Neuronal stem cell (in vitro differentiated cells): ENCODE measurements at regions not wholly inside any gene's neighbourhood (a gene's known extent, or its start where the extent isn't known, plus 50 kb on each side); places are given as distances from the start of the nearest gene placed in this dataset.
"Not testable (repeated sequence)": the region's sequence is repeated elsewhere in the genome, so short reads cannot be mapped to it uniquely, and the experiment has no call there.

ENCODE experiments used
- DNase-seq: peaks from one replicate; pipeline ENCODE4 v3.0.0-alpha.2; 2013; ENCODE audit warnings: low spot score
- H2AFZ ChIP-seq: one replicate; pipeline ENCODE4 v1.6.1; 2013; ENCODE audit warnings: mild to moderate bottlenecking, low read length, inconsistent platforms
- H2AK5ac ChIP-seq: 2 replicates; pipeline ENCODE4 v1.6.1; 2013; ENCODE audit warnings: low read depth, mild to moderate bottlenecking, inconsistent platforms, low read length, moderate library complexity, mixed read lengths
- H2BK120ac ChIP-seq: 2 replicates; pipeline ENCODE4 v1.6.1; 2013; ENCODE audit warnings: low read depth, mild to moderate bottlenecking, inconsistent platforms, low read length, moderate library complexity, mixed read lengths
- H2BK12ac ChIP-seq: one replicate; pipeline ENCODE4 v1.6.1; 2013; ENCODE audit warnings: low read length, inconsistent platforms
- H2BK15ac ChIP-seq: 2 replicates; pipeline ENCODE4 v1.6.1; 2013; ENCODE audit warnings: mild to moderate bottlenecking, low read length, inconsistent platforms, mixed read lengths
- H2BK5ac ChIP-seq: one replicate; pipeline ENCODE4 v1.6.1; 2013; ENCODE audit warnings: inconsistent platforms, mild to moderate bottlenecking, low read length, moderate library complexity
- H3K14ac ChIP-seq: one replicate; pipeline ENCODE4 v1.6.1; 2013; ENCODE audit warnings: low read length, inconsistent platforms
- H3K18ac ChIP-seq: 2 replicates; pipeline ENCODE4 v1.6.1; 2013; ENCODE audit warnings: low read length, inconsistent platforms
- H3K23ac ChIP-seq: 2 replicates; pipeline ENCODE4 v1.6.1; 2013; ENCODE audit warnings: low read depth, mild to moderate bottlenecking, mixed read lengths, low read length, inconsistent platforms; ENCODE audit not compliant: poor library complexity
- H3K27ac ChIP-seq: replicated peaks from 3 replicates; pipeline ENCODE4 v1.5.1; 2013; ENCODE audit warnings: low read length, inconsistent platforms
- H3K27me3 ChIP-seq, 3 experiments: 2 replicates each; pipeline ENCODE4 v1.6.1; 2013; ENCODE audit warnings: low read length in 3 of 3, mild to moderate bottlenecking in 2 of 3, inconsistent platforms in 1 of 3, low read depth in 1 of 3, mixed read lengths in 1 of 3, moderate library complexity in 1 of 3; ENCODE audit not compliant: control insufficient read depth in 3 of 3, insufficient read depth in 3 of 3
- H3K36me3 ChIP-seq, 2 donors: replicated peaks in 1 of 2; 2 replicates each; pipeline ENCODE4 v1.6.1; 2013; ENCODE audit warnings: low read length in 2 of 2; ENCODE audit not compliant: control insufficient read depth in 2 of 2, insufficient read depth in 2 of 2
- H3K4ac ChIP-seq: 2 replicates; pipeline ENCODE4 v1.6.1; 2013; ENCODE audit warnings: inconsistent platforms, mild to moderate bottlenecking, low read length, moderate library complexity
- H3K4me1 ChIP-seq, 2 donors: 1 replicate in 1 of 2; 2 replicates in 1 of 2; pipeline ENCODE4 v1.6.1; 2013; ENCODE audit warnings: low read length in 2 of 2, low read depth in 1 of 2; ENCODE audit not compliant: control insufficient read depth in 2 of 2, insufficient read depth in 1 of 2
- H3K4me2 ChIP-seq: one replicate; pipeline ENCODE4 v1.6.1; 2013; ENCODE audit warnings: mild to moderate bottlenecking, low read length, inconsistent platforms; ENCODE audit not compliant: insufficient read depth, poor library complexity, severe bottlenecking
- H3K4me3 ChIP-seq, 2 donors: 2 replicates each; pipeline ENCODE4 v1.5.1; 2013; ENCODE audit warnings: low read length in 2 of 2, mild to moderate bottlenecking in 2 of 2, inconsistent platforms in 1 of 2, moderate library complexity in 1 of 2
- H3K79me1 ChIP-seq: one replicate; pipeline ENCODE4 v1.6.1; 2013; ENCODE audit warnings: low read depth, mild to moderate bottlenecking, inconsistent platforms, low read length, moderate library complexity
- H3K9ac ChIP-seq: one replicate; pipeline ENCODE4 v1.6.1; 2013; ENCODE audit warnings: mild to moderate bottlenecking, low read depth, low read length, inconsistent platforms; ENCODE audit not compliant: poor library complexity
- H3K9me3 ChIP-seq, 2 donors: replicated peaks in 1 of 2; 2 replicates each; pipeline versions ENCODE3 to v1.6.1; 2013; ENCODE audit warnings: low read length in 2 of 2, mild to moderate bottlenecking in 2 of 2, inconsistent platforms in 1 of 2, low read depth in 1 of 2, mixed read lengths in 1 of 2, moderate library complexity in 1 of 2; ENCODE audit not compliant: control insufficient read depth in 2 of 2, insufficient read depth in 1 of 2
- H4K8ac ChIP-seq: one replicate; pipeline ENCODE4 v1.6.1; 2013; ENCODE audit warnings: low read depth, mild to moderate bottlenecking, inconsistent platforms, low read length, moderate library complexity
- H4K91ac ChIP-seq: one replicate; pipeline ENCODE4 v1.6.1; 2013; ENCODE audit warnings: low read length, low read depth, mild to moderate bottlenecking, inconsistent platforms; ENCODE audit not compliant: poor library complexity
- WGBS, 2 donors: extraction: QIAGEN DNeasy Blood & Tissue Kit; methylation state at CpG; one replicate each; pipeline ENCODE4 v1.1.7; 2013; ENCODE audit warnings: missing lambda C conversion rate in 2 of 2, mixed read lengths in 1 of 2; ENCODE audit not compliant: insufficient read length in 2 of 2, insufficient replicate concordance in 1 of 2; ENCODE audit errors: extremely low coverage in 2 of 2; 5-methylcytosine and 5-hydroxymethylcytosine counted together

- H2AK5ac ChIP-seq, H3K27ac ChIP-seq, H4K91ac ChIP-seq, H3K9ac ChIP-seq, DNase-seq, H3K4me1 ChIP-seq, H3K18ac ChIP-seq, H2BK5ac ChIP-seq, H3K14ac ChIP-seq, H3K23ac ChIP-seq, H3K4ac ChIP-seq, H2BK12ac ChIP-seq, H3K27me3 ChIP-seq, H3K4me2 ChIP-seq, H3K9me3 ChIP-seq, H3K4me3 ChIP-seq, H2BK15ac ChIP-seq, H3K36me3 ChIP-seq, H4K8ac ChIP-seq, H2BK120ac ChIP-seq, H3K79me1 ChIP-seq, H2AFZ ChIP-seq: not testable (repeated sequence)
- no CpG with 5 or more reads among the region's 6 CpGs for WGBS, 2 donors
These were observed 322.8 kb upstream of the NPAP1 start for GRCh38 chr15:24352777-24353176.

GRCh38 chr15:24381103-24381502 is 294.5 kb upstream of the NPAP1 start:
- H3K36me3 ChIP-seq, H3K79me1 ChIP-seq, H3K9ac ChIP-seq, H4K8ac ChIP-seq, H2BK120ac ChIP-seq, H3K4me2 ChIP-seq, H3K23ac ChIP-seq, H3K27ac ChIP-seq, H3K14ac ChIP-seq, H3K4me1 ChIP-seq, H2BK15ac ChIP-seq, H3K27me3 ChIP-seq, H3K4me3 ChIP-seq, H2BK5ac ChIP-seq, H2AK5ac ChIP-seq, H3K9me3 ChIP-seq, H2BK12ac ChIP-seq, H4K91ac ChIP-seq, H2AFZ ChIP-seq, H3K18ac ChIP-seq, DNase-seq, H3K4ac ChIP-seq: not testable (repeated sequence)
- no CpG with 5 or more reads among the region's 3 CpGs for WGBS, 2 donors

GRCh38 chr15:24385258-24385657 is 290.3 kb upstream of the NPAP1 start:
- H3K14ac ChIP-seq, H3K4me1 ChIP-seq: not testable (repeated sequence)
- no CpG with 5 or more reads among the region's 2 CpGs for WGBS, 2 donors

GRCh38 chr15:24394303-24394702 is 281.3 kb upstream of the NPAP1 start:
- Histone ChIP-seq H3K9me3 (no peaks in the 10 kb centered on the region), H2BK5ac (no peak overlapping the region), H2BK120ac (no peak overlapping the region), H3K4ac (no peak overlapping the region), H3K79me1 (no peaks in the 10 kb centered on the region), H3K4me3 (no peak overlapping the region), H2BK12ac (no peak overlapping the region), H3K4me1 (no peaks in the 10 kb centered on the region), H3K4me2 (no peak overlapping the region), H4K8ac (no peak overlapping the region), H2AK5ac (no peak overlapping the region), H3K36me3 (no peaks in the 10 kb centered on the region), H2AFZ (no peak overlapping the region), H3K23ac (no peak overlapping the region), H3K27me3 (no peaks in the 10 kb centered on the region), H4K91ac (no peak overlapping the region), H3K14ac (no peak overlapping the region), H3K18ac (no peak overlapping the region), H2BK15ac (no peak overlapping the region), H3K27ac (no peak overlapping the region), H3K9ac (no peak overlapping the region)
- no CpG with 5 or more reads among the region's 1 CpG for WGBS, 2 donors
- no peak for DNase-seq

More at GRCh38 chr15:24385258-24385657, 290.3 kb upstream of the NPAP1 start:
- not testable (repeated sequence) for H2BK15ac ChIP-seq, H3K27ac ChIP-seq, H3K27me3 ChIP-seq, H3K4me2 ChIP-seq, H2BK120ac ChIP-seq, H2BK5ac ChIP-seq, H2AFZ ChIP-seq, H3K4me3 ChIP-seq, H2AK5ac ChIP-seq, H3K79me1 ChIP-seq, H3K4ac ChIP-seq, H4K91ac ChIP-seq, H2BK12ac ChIP-seq, H4K8ac ChIP-seq, DNase-seq, H3K18ac ChIP-seq, H3K36me3 ChIP-seq, H3K23ac ChIP-seq, H3K9me3 ChIP-seq, H3K9ac ChIP-seq
